ENCODE measurements at regions not wholly inside any gene's neighbourhood (a gene's known extent, or its start where the extent isn't known, plus 50 kb on each side); places are given as distances from the start of the nearest gene placed in this dataset.

- ChIA-PET RAD21 (ENCODE audit: low non-redundant PET in 1 of 2, low total read pairs in 2 of 2, uncharacterized antibody in 2 of 2, unreplicated experiment in 2 of 2) (no interaction called here), CTCF (no interaction called here), POLR2A (no interaction called here)
- H3K9me2 ChIP-seq (ENCODE audit: insufficient read depth): no peaks in the 10 kb centered on the region
- no peak overlapping the region for H3K27ac ChIP-seq (ENCODE audit: low read depth, low read length)
- intact Hi-C loops (cut with micrococcal nuclease): no loop called here
- H3K9me3 ChIP-seq (ENCODE audit: control insufficient read depth in 1 of 2, insufficient read depth in 1 of 2, low read depth in 1 of 2, low read length in 2 of 2): no peaks in the 10 kb centered on the region
- peaks cover 21% of the 10 kb centered on the region; the same call in 1 of the 2 replicates for H3K27me3 ChIP-seq (ENCODE audit: insufficient read depth, low read length)
- H3K79me2 ChIP-seq (ENCODE audit: insufficient read depth, low read length): no peaks in the 10 kb centered on the region
- ATAC-seq (no peak), DNase-seq (ENCODE audit: low read depth, low spot score) (no peak)
- H3K4me3 ChIP-seq (replicated peaks in 1 of 2; ENCODE audit: low read depth in 1 of 2, low read length in 2 of 2): no peak overlapping the region
- H3K4me1 ChIP-seq (ENCODE audit: control insufficient read depth in 1 of 2, insufficient read depth in 2 of 2, low read length in 2 of 2): no peaks in the 10 kb centered on the region
- H4K20me1 ChIP-seq (ENCODE audit: insufficient read depth): no peaks in the 10 kb centered on the region
- TF ChIP-seq REST (IDR thresholded peaks at IDR 0.05; ENCODE audit: low read depth): no peak
- no peak for TF ChIP-seq SIN3A (IDR thresholded peaks at IDR 0.05; ENCODE audit: low read depth)
- no peak for TF ChIP-seq TCF7L2 (IDR thresholded peaks at IDR 0.05; ENCODE audit: borderline replicate concordance, extremely low read depth, insufficient read depth, insufficient read length)
- no peak for TF ChIP-seq YY1 (IDR thresholded peaks at IDR 0.05; ENCODE audit: extremely low read depth, insufficient replicate concordance, low read depth, low read length)
- no peak for TF ChIP-seq POLR2AphosphoS5 (IDR thresholded peaks at IDR 0.05; ENCODE audit: low read depth, low read length)
- TF ChIP-seq FOSL1 (IDR thresholded peaks at IDR 0.05; ENCODE audit: low read depth): no peak
- TF ChIP-seq MAX (IDR thresholded peaks at IDR 0.05): no peak
- TF ChIP-seq EZH2 (IDR thresholded peaks at IDR 0.05): no peak
- no peak for TF ChIP-seq ATF3 (IDR thresholded peaks at IDR 0.05)
- no peak for TF ChIP-seq POLR2A (IDR thresholded peaks at IDR 0.05; ENCODE audit: borderline replicate concordance, extremely low read depth, insufficient read depth, insufficient read length)
- TF ChIP-seq SRF (IDR thresholded peaks at IDR 0.05; ENCODE audit: low read depth): no peak
- TF ChIP-seq ZBTB33 (IDR thresholded peaks at IDR 0.05; ENCODE audit: extremely low read depth, insufficient replicate concordance, low read length): no peak
- H2AFZ ChIP-seq (ENCODE audit: low read depth, low read length, poor library complexity, severe bottlenecking): no peak overlapping the region
- H3K4me2 ChIP-seq (ENCODE audit: low read length): no peak overlapping the region
- H3K36me3 ChIP-seq (ENCODE audit: control insufficient read depth in 1 of 2, insufficient read depth in 2 of 2, low read length in 2 of 2): no peaks in the 10 kb centered on the region
- H3K9ac ChIP-seq (ENCODE audit: low read length): no peak overlapping the region
- no TSS peak for BruUV-seq (replicated peaks)
Measured at GRCh38 chr17:73887739-73888138, 243.5 kb upstream of the SDK2 start.

Measured in HCT116 (cell line).